GM12878 (cell line): ENCODE measurements at regions not wholly inside any gene's neighbourhood (a gene's known extent, or its start where the extent isn't known, plus 50 kb on each side); places are given as distances from the start of the nearest gene placed in this dataset.

Source experiments
- ATAC-seq: fragments of 200-7000 bp; cut with Tn5 transposase; 3 replicates; pipeline ENCODE4 v1.9.1; 2020; ENCODE audit warnings: mild to moderate bottlenecking, moderate library complexity
- BruUV-seq: library from RNA; stranded (reverse); fragments of 400-500 nt; replicated peaks from 2 replicates; lab custom pipeline; 2021; lab: Mats Ljungman, UMichigan
- CTCF ChIA-PET: fragments of 300-600 bp; sonication (Branson Sonifier 250); formaldehyde crosslinking; extraction: SDS; loops from one replicate; lab custom pipeline; 2021; ENCODE audit warnings: inconsistent platforms; lab: Yijun Ruan, JAX
- POLR2A ChIA-PET: fragments of 350-600 bp; formaldehyde crosslinking; extraction: SDS; loops from one replicate; lab custom pipeline; 2021; ENCODE audit warnings: inconsistent platforms; lab: Charles Lee
- RAD21 ChIA-PET: fragments of 300-600 bp; sonication (Branson Sonifier 250); formaldehyde crosslinking; loops from one replicate; lab custom pipeline; 2023; ENCODE audit warnings: antibody characterized with exemption; ENCODE audit not compliant: unreplicated experiment; lab: Charles Lee
- SMC1A ChIA-PET: fragments of 300-600 bp; sonication (Branson Sonifier 250); formaldehyde crosslinking; loops from one replicate; lab custom pipeline; 2023; ENCODE audit not compliant: unreplicated experiment, uncharacterized antibody; lab: Charles Lee
- DNase-seq: peaks from one replicate; pipeline ENCODE4 v3.0.0-alpha.2; 2011; ENCODE audit warnings: low read depth, low spot score
- FAIRE-seq: peaks from 3 replicates; lab custom pipeline; 2011; peaks lifted over from hg19 to GRCh38; lab: Jason Lieb, UNC
- H2AFZ ChIP-seq: 2 replicates; pipeline ENCODE4 v1.6.0; 2011; ENCODE audit warnings: low read depth, low read length, control low read depth; ENCODE audit not compliant: control insufficient read depth
- H3K27ac ChIP-seq: 2 replicates; pipeline ENCODE4 v1.5.1; 2011; ENCODE audit warnings: control low read depth; ENCODE audit not compliant: control insufficient read depth, insufficient read depth
- H3K27me3 ChIP-seq, 2 experiments: replicated peaks in 1 of 2; 2 replicates each; pipeline versions ENCODE4 v1.6.0 to v1.6.1; 2011; ENCODE audit warnings: low read length in 1 of 2; ENCODE audit not compliant: control insufficient read depth in 2 of 2, insufficient read depth in 2 of 2
- H3K36me3 ChIP-seq, 2 experiments: 2 replicates each; pipeline ENCODE4 v1.5.1; 2011; ENCODE audit warnings: low read length in 1 of 2; ENCODE audit not compliant: control insufficient read depth in 2 of 2, insufficient read depth in 2 of 2
- H3K4me1 ChIP-seq: 2 replicates; pipeline ENCODE4 v1.6.1; 2011; ENCODE audit warnings: mild to moderate bottlenecking, low read length, moderate library complexity, mixed read lengths; ENCODE audit not compliant: control insufficient read depth, insufficient read depth
- H3K4me2 ChIP-seq: 2 replicates; pipeline ENCODE4 v1.6.0; 2011; ENCODE audit warnings: control low read depth; ENCODE audit not compliant: control insufficient read depth, insufficient read depth
- H3K4me3 ChIP-seq: fragments of 200-600 bp; sonication (generic); 2 replicates; pipeline ENCODE4 v1.5.1; 2016
- H3K79me2 ChIP-seq: 2 replicates; pipeline ENCODE4 v1.6.0; 2011; ENCODE audit warnings: low read length; ENCODE audit not compliant: control insufficient read depth, insufficient read depth
- H3K9ac ChIP-seq: 2 replicates; pipeline ENCODE4 v1.8.0; 2011; ENCODE audit warnings: low read length, control low read depth, mixed read lengths; ENCODE audit not compliant: control insufficient read depth, insufficient read depth
- H3K9me3 ChIP-seq: replicated peaks from 3 replicates; pipeline ENCODE4 v1.5.1; 2011; ENCODE audit warnings: mild to moderate bottlenecking, low read length; ENCODE audit not compliant: control insufficient read depth, insufficient read depth
- H4K20me1 ChIP-seq: 2 replicates; pipeline ENCODE4 v1.6.0; 2011; ENCODE audit not compliant: control insufficient read depth, insufficient read depth
- BCL11A ChIP-seq: IDR thresholded peaks from 2 replicates; pipeline ENCODE4 v1.6.1; 2011; ENCODE audit warnings: low read depth, low read length
- CBFB ChIP-seq: IDR thresholded peaks from 2 replicates; pipeline ENCODE4 v1.6.1; 2016; ENCODE audit warnings: antibody characterized with exemption, low read depth
- CEBPB ChIP-seq, 2 experiments: fragments of 150-350 bp in 1 of 2; IDR thresholded peaks; 2 replicates each; pipeline ENCODE4 v1.6.1; 2012 to 2014; ENCODE audit warnings: low read depth in 2 of 2, low read length in 2 of 2, borderline replicate concordance in 1 of 2, inconsistent platforms in 1 of 2
- CHD1 ChIP-seq: IDR thresholded peaks from 2 replicates; pipeline ENCODE4 v1.6.1; 2012; ENCODE audit warnings: low read depth, low read length, improper control_type of control experiment
- EGR1 ChIP-seq, 2 experiments: IDR thresholded peaks; 1 replicate in 1 of 2; 2 replicates in 1 of 2; pipeline ENCODE4 v1.6.1; 2011 to 2012; ENCODE audit warnings: low read depth in 2 of 2, low read length in 2 of 2, borderline replicate concordance in 1 of 2, mild to moderate bottlenecking in 1 of 2, moderate library complexity in 1 of 2
- JUNB ChIP-seq: IDR thresholded peaks from 2 replicates; pipeline ENCODE4 v1.6.1; 2016; ENCODE audit warnings: antibody characterized with exemption, mild to moderate bottlenecking
- LARP7 ChIP-seq: fragments of 450-650 bp; IDR thresholded peaks from 2 replicates; pipeline ENCODE4 v1.6.1; 2017; ENCODE audit warnings: mild to moderate bottlenecking
- MLLT1 ChIP-seq: fragments of 450-650 bp; IDR thresholded peaks from 2 replicates; pipeline ENCODE4 v1.6.1; 2016; ENCODE audit warnings: mild to moderate bottlenecking
- MTA2 ChIP-seq: fragments of 450-650 bp; IDR thresholded peaks from 2 replicates; pipeline ENCODE4 v1.6.1; 2016; ENCODE audit warnings: low read depth, mild to moderate bottlenecking, moderate library complexity
- NR2F1 ChIP-seq: fragments of 450-650 bp; conservative IDR thresholded peaks from 2 replicates; pipeline ENCODE4 v1.6.1; 2017; ENCODE audit warnings: mild to moderate bottlenecking
- POLR2A ChIP-seq: IDR thresholded peaks from 2 replicates; pipeline ENCODE4 v1.6.1; 2011; ENCODE audit warnings: low read depth, mild to moderate bottlenecking, low read length
- SMC3 ChIP-seq: IDR thresholded peaks from 2 replicates; pipeline ENCODE4 v1.6.1; 2011; ENCODE audit warnings: low read length, improper control_type of control experiment, borderline replicate concordance
- SREBF1 ChIP-seq: IDR thresholded peaks from 2 replicates; pipeline ENCODE4 v1.6.1; 2012; ENCODE audit warnings: mild to moderate bottlenecking, low read length
- STAT3 ChIP-seq: IDR thresholded peaks from 2 replicates; pipeline ENCODE4 v1.6.1; 2011; ENCODE audit warnings: low read depth, low read length, improper control_type of control experiment
- WGBS: methylation state at CpG from one replicate; pipeline ENCODE4 v1.1.6; 2016; ENCODE audit warnings: low lambda C conversion rate; ENCODE audit not compliant: insufficient replicate concordance, insufficient coverage; ENCODE audit errors: missing lambda C conversion rate; 5-methylcytosine and 5-hydroxymethylcytosine counted together
- in situ Hi-C: fragments of 300-500 bp; cut with MboI; formaldehyde crosslinking; loops from 9 replicates; pipeline ENCODE4 v1.14.3; 2018; ENCODE audit warnings: mixed read lengths
- intact Hi-C: fragments of 100-400 bp; cut with micrococcal nuclease; formaldehyde crosslinking; loops from one replicate; pipeline ENCODE4 v1.14.2; 2022; ENCODE audit not compliant: unreplicated experiment
- TF ChIP-seq, protein P1 (sequence below): IDR thresholded peaks from 2 replicates; pipeline ENCODE4 v1.6.1; 2012; ENCODE audit warnings: low read depth, low read length, improper control_type of control experiment
- TF ChIP-seq, protein P2 (sequence below): IDR thresholded peaks from 2 replicates; pipeline ENCODE4 v1.6.1; 2012; ENCODE audit warnings: low read depth, low read length, improper control_type of control experiment

GRCh38 chr12:107921062-107921461, 146.6 kb downstream of the ASCL4 start:
- POLR2A ChIA-PET, result no interaction called here
- in situ Hi-C loops, result no loop called here
- Histone ChIP-seq H3K27ac (no peak overlapping the region), H3K79me2 (no peaks in the 10 kb centered on the region)
- no peak for DNase-seq
- SMC1A ChIA-PET, result no interaction called here
- intact Hi-C loops, result no loop called here
- TF ChIP-seq CEBPB (IDR thresholded peaks at IDR 0.05; ENCODE audit: borderline replicate concordance in 1 of 2, low read depth in 2 of 2, low read length in 2 of 2), result no peak
- no peak for TF ChIP-seq CHD1
- TF ChIP-seq, protein P1, sequence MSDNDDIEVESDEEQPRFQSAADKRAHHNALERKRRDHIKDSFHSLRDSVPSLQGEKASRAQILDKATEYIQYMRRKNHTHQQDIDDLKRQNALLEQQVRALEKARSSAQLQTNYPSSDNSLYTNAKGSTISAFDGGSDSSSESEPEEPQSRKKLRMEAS, result no peak
- TF ChIP-seq SMC3, result no peak
- TF ChIP-seq BCL11A, result no peak
- TF ChIP-seq MTA2, result no peak
- TF ChIP-seq POLR2A, result no peak
- TF ChIP-seq, all 136 proteins: peak for 0
- no TSS peak for BruUV-seq
- ATAC-seq, result no peak
- no peaks in the 10 kb centered on the region for H3K27me3 ChIP-seq
- 12% methylated on average over 4 of the region's 4 CpGs for WGBS
- no peaks in the 10 kb centered on the region for H3K36me3 ChIP-seq
- no peaks in the 10 kb centered on the region for H4K20me1 ChIP-seq
- H3K9ac ChIP-seq, result no peak overlapping the region
- RAD21 ChIA-PET, result no interaction called here
- CTCF ChIA-PET, result interaction anchor here (0.9 to 1.5 kb wide), 3 partner anchors 9 to 536 kb away, joined by 3 to 6 read pairs (median 5); no protein-coding TSS in a partner anchor
- no peak overlapping the region for H3K4me3 ChIP-seq
- H2AFZ ChIP-seq, result no peak overlapping the region
- no peak for FAIRE-seq
- H3K4me2 ChIP-seq, result no peak overlapping the region
- H3K4me1 ChIP-seq, result no peaks in the 10 kb centered on the region
- H3K9me3 ChIP-seq, result no peaks in the 10 kb centered on the region

DNA sequence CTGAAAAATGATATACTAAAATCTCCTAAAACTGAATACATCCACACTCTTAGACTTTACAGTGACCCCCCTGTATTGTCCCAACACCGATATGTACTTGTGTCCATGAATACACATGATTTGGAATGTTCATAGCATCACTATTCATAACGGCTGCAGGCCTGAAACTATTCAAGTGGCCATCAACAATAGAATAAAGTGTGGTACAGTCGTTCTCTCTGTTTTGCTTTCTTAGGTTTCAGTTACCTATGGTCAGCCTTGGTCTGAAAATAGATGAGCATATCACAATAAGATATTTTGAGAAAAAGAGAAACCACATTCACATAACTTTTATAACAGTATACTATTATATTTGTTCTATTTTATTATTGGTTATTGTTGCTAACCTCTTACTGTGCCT, 150.6 kb downstream of the ASCL4 start:
- intact Hi-C loops, result no loop called here
- Histone ChIP-seq H4K20me1 (no peaks in the 10 kb centered on the region), H3K4me3 (no peak overlapping the region), H2AFZ (no peak overlapping the region), H3K79me2 (no peaks in the 10 kb centered on the region), H3K4me2 (no peak overlapping the region), H3K36me3 (no peaks in the 10 kb centered on the region), H3K27ac (no peak overlapping the region), H3K9ac (no peak overlapping the region), H3K9me3 (no peaks in the 10 kb centered on the region), H3K4me1 (no peaks in the 10 kb centered on the region), H3K27me3 (no peaks in the 10 kb centered on the region)
- FAIRE-seq (no peak), DNase-seq (no peak), ATAC-seq (peak; percentile 56)
- 15% methylated on average over 3 of the region's 3 CpGs for WGBS
- RAD21 ChIA-PET, result no interaction called here
- BruUV-seq, result no TSS peak
- POLR2A ChIA-PET, result no interaction called here
- in situ Hi-C loops, result no loop called here
- CTCF ChIA-PET, result no interaction called here
- SMC1A ChIA-PET, result interaction anchor here (0.6 kb wide), 1 partner anchor 61 kb away, joined by 3 read pairs; no protein-coding TSS in a partner anchor
- TF ChIP-seq EGR1 (IDR thresholded peaks at IDR 0.05; ENCODE audit: borderline replicate concordance in 1 of 2, low read depth in 2 of 2, low read length in 2 of 2), result no peak
- TF ChIP-seq CBFB, result no peak
- TF ChIP-seq STAT3, result no peak
- TF ChIP-seq, protein P2, sequence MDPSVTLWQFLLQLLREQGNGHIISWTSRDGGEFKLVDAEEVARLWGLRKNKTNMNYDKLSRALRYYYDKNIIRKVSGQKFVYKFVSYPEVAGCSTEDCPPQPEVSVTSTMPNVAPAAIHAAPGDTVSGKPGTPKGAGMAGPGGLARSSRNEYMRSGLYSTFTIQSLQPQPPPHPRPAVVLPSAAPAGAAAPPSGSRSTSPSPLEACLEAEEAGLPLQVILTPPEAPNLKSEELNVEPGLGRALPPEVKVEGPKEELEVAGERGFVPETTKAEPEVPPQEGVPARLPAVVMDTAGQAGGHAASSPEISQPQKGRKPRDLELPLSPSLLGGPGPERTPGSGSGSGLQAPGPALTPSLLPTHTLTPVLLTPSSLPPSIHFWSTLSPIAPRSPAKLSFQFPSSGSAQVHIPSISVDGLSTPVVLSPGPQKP, result no peak
- no peak for TF ChIP-seq SMC3
- TF ChIP-seq NR2F1, result no peak
- no peak for TF ChIP-seq JUNB
- TF ChIP-seq MLLT1, result no peak
- TF ChIP-seq LARP7, result no peak
- TF ChIP-seq SREBF1, result no peak
